Hematopoietic multipotent progenitor cell treated with erythropoietin and hydrocortisone succinate and interleukin-3 and kit ligand, for 6 days (in vitro differentiated cells): ENCODE measurements at regions not wholly inside any gene's neighbourhood (a gene's known extent, or its start where the extent isn't known, plus 50 kb on each side); places are given as distances from the start of the nearest gene placed in this dataset.

ENCODE experiments used
- DNase-seq: peaks from one replicate; pipeline ENCODE4 v3.0.0-alpha.2; 2015

DNA sequence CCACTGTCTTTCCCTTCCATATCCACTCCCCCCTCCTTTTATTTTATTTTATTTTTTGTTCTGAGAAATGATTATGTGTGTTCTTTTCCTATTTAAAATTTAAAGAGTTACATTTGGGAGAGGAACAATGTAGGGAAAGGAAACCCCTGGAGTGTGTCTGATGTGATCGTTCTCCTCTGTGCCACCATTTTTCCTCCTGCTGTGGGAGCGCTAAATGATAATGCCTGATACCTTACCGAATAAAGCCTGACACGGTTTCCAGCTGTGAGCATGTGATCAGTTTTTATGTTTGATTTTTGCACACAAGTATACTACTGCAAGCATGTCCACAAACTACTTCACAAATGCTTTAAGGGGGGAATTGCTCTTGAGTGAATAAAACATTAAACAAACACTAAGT is 317.8 kb upstream of the FANCL start:
- DNase-seq: no peak

DNA sequence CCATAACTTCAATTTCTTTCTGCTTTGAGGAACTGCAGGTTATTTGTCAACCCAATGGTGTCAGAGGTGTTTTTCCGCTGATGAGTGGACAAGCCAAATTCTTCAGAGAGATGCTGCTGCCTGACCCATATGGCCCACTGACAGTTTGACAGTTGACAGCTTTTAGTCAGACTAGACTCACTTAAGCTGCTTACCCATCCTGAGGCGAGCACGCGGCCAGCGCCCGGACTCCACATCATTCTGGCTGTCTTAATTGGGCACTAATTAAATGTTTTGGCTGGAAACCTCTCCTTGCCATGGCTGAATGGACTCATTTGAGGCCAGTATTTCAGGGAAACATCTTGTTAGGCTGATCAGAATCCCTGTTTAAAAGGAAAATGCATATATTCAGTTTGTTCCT is 316.1 kb upstream of the FANCL start:
- DNase-seq: no peak

DNA sequence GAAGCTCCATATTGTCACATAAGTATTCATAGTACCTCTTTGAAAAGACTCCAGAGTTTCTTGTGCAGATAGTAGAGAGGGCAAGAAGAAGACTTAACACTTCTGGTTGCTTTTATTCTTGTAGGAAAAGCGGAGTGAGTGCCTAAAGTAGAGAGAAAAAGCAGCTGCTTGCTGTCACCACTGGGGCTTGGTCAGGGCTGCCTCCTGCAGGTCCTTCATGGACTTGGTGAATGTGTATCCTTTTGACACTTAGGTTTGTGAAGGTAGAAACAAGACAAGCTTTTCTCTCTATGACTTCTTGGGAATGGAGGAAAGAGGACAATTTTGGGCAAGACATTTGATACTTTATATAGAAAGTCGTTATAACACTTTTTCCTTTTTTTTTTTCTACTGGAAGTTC is 312.8 kb upstream of the FANCL start:
- DNase-seq: peak; percentile 13

DNA sequence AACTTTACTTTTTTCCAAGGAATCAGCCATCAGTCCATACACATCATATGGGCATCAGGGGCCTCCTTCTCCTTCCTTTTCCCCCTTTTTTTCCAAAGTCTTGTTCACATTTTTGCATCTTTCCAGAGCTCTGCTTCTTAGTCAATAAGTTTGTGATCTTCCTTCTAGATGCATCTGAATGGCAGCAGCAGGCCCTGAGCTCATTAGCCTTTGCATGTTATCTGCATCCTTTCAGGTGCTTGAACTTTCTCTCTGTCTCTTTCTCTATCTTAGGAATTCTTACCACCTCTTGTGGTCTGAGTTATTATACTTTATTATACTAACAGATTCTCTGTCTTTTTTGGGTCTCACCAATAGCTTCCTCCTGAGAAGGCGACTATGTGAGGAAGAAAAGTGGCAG is 312.4 kb upstream of the FANCL start:
- DNase-seq: no peak

DNA sequence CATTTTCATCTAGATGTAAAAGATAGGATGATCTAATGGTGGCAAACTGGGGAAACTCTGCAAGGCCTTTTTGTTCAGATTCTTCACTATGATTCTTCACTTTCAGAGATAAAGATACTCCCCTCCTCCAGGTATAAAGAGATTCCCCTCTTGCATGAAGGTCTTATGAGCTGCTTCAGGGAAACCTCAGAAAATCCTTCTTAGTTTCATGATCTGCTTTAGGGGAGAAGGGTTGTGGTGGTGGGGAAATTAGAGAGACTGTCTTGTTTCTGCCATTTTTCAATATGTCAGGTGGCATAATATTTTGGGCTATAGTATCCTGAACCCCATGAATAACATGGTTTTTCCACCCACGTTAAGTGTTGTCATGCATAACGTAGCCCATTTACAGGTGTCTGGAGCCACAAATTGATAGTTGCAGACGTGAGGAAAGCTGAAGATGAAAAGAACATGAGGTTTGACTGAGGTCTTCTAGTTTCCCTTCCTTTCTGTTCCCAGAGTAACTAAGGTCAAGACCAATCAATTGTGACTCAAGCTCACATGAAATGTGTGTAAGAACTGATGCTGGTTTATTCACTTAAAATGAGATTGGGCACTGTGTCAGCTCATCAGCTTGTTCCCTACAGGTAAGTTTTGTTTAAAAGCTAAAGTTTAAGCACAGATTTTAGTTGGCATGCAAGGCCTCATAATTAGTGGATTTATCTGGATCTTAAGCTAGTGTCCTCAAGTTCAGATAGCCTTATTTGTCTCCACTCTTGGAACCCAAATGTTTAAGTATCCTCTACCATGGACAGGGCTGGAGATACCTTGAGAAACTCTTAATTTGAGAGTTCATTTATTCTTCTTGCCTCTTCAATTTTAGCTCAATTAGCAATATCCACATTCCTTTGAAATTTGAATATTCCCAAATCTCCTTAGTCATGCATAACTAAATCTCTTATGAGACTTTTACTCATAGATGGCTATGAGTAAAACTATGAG is 304.5 kb upstream of the FANCL start:
- no peak for DNase-seq

DNA sequence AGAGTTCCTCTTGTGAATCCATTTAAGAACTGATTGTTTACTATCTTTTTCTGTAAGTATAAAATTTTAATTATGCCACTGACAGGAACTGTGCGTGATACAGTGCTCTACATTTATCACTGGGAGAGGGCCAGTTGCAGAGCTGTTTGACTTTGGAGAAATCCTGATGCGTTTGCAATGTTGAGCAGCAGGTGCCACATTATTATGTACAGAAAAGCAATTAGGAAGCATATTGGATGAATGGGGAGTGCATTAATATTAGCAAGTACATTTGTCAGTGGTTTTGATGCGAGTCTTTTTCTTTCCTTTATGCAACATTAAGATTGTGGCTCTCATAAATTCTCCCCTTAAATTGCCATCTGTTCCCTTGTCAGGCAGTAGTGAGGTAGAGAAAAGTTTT is 302.3 kb upstream of the FANCL start:
- DNase-seq: no peak

DNA sequence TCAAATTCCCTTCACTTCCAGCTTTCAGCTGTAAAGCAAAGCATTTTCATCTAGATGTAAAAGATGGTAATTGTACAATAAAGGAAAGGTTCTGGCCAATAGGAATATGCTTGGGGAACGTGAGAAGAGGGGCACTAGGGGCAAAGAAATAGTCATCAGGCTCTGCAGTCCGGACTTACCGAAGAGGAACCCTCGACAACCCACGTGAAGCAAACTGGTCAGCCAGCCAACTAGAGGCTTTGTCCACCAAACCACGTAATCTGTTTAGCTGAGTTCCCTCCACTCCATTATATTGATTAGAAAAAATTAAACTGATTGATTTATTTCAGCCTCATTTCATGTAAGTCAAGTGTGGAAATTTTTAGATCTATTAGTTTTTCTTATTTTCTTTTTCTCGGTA is 300.4 kb upstream of the FANCL start:
- no peak for DNase-seq

DNA sequence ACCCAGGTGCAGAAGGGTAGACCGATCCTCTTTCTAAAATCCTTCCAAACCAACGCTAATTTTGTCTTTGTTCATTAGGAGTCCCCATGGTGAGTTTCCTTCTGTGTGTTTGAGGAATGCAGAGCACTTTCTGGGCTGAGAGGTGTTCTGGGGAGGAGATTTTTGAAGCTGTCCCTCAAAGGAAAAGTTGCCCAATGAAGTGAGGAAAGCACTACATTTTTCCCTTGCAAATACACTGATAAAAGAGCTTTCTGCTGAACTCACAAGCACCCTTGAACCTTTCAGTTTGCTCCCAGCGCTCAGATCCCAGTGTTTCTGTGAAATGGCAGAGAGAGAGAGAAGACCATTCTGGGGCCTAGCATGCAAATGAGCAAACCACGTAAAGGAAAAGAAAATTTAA is 299.6 kb upstream of the FANCL start:
- DNase-seq: no peak

DNA sequence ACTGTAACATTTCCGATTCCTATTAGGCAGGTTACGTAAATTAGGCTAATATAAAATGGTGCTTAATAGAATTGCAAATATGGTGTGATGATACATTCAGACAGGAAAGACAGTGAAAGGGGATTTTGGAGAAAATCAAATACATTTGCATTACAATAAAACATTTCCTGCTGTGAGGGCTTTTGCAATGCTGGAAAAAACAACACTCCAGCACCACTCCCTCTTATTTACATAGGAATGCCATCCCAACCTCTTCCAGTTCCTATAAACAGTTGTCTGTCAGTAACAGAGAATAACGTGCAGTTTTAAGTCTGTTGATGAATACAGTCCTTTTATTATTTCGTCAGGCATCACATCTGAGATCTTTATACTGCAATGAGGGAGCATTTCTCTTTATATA is 298.8 kb upstream of the FANCL start:
- no peak for DNase-seq

DNA sequence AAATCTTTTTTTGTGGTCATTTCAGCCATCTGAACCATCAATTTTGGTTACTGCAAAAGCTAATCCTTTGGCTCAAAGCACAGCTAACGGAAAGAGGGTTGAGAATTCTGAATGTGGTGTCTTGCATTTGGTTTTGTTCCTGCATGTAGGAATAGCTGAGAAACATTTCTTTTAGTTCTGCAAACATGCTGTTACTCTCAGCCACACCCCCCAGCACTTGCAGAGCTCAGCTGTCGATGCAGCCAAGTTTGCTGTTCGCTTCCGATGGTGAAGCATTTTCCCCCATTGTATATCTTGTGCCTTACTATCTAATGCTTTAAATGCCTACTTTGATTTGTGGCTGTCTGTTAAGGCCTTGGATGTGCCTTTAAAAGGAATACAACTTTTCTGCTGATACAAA is 294.9 kb upstream of the FANCL start:
- DNase-seq: no peak

DNA sequence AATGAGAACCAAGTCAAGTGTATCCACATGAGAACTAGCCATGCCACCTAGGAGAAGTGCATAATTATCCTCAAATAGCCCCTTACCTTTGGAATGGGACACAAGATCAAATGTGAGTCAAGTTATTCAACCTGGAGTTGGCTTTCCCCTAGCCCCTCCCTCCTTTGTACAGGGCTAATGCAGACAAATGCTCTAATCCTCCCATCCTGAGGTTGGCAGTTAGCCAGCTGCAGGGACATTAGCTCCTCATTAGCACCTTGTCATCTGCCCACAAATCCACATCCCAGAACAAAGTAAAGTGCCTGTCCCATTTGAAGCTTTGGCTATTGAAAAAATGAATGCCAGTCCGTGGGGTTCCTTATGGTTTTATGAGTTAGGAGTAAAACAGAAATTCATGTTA is 294.1 kb upstream of the FANCL start:
- DNase-seq: no peak

DNA sequence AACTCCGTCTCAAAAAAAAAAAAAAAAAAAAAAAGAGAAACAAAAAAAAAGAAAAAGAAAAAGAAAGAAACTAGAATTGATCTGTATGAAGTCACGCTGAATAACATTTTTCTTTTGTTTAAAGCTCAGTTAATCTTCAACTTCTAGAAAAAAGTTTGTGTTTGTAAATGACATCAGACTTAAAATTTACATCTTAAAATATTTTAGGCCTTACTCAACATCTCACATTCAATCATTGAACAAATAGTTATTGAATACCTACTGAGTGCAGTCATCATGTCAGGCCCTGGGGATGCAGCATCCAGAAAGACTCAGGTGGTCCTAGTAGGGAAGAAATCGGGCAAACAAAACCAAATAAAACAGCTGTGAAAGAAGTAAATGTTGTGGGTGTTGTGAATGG is 292.3 kb upstream of the FANCL start:
- no peak for DNase-seq

DNA sequence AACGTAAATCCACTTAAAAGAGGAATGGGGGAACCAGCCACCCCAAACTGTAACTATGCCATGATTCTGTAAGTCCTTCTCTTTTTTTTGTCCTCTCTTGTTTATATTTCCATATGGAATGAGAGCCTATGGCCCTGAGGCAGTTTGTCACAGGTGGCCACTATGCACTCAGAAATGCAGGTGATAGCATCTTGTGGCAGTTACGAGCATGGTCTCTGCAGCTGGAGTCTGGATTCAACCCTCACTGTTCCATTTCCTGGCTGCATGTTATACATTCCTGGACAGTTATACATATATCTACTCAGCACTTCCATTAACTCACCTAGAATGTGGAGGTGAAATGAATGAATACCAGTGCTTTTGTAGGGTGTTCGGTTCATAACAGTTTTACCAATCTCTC is 291.5 kb upstream of the FANCL start:
- DNase-seq: no peak

DNA sequence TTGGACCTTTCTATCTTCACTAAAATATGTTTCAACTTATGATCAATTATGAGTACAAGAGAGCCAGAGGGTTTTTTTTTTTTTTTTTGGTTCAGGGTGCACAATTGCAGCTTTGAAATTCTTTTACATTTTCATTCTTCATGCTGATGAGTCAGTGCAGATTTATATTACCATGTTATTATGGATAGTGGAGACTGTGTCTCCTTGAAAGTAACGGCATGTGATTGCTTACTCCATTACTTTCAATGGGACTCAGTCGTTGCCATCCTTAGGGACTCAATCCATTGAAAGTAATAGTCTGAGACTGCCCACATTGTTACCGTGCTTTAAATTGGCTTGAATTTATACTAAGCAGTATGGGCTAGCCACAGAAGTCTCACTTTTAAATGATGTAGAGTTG is 286.5 kb upstream of the FANCL start:
- no peak for DNase-seq

DNA sequence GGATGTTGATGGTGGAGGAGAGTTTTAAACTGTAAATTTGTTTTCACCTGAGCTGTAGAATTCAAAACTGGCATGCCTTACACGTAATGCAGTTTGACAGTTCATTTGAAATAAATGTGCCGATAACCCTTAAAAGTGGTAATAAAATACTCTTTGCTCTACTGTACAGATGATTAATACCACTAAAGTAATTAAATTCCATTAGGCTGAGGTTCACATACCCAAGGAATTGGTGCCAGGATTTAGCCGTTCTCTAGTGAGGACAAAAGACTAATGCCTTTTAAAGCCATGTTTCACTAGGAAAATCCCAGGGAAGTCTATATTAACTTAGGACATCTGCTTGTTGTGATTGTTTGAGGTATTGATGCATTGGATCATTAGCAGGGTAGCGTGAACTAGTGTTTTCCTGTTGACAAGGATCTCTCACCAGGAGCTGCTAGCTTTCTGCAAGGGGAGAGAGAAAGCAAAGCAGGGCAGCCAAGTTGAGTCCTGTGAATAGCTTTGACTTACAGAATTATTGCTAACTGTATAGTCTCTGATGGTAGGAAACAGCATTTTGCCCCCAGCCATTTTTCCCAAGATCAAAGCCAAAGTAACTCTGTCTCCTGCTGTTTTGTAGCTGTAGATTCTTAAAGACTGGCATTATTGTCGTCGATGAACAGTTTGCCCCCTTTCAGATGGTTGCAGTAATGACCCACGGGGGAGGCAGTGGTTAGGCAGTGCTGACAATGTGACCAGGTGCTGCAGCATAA is 280.9 kb upstream of the FANCL start:
- DNase-seq: no peak

DNA sequence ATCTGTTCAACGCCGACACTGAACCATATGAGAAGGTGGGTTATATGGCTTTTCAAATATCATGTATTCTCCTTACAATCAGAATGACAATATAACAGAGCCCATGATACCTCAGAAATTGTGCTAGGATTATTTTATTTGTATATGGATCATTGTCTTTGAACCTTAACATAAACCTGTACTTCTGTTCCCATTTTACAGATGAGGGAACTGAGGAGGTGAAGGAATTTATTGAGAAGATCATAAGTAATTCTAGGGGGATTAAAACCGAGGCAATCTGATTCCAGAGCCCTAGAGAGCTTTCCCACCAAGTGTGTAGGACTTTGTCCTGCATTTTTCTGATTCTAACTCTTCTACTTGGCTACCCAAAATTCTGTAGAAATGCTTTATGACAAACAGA is 279.8 kb upstream of the FANCL start:
- DNase-seq: no peak

DNA sequence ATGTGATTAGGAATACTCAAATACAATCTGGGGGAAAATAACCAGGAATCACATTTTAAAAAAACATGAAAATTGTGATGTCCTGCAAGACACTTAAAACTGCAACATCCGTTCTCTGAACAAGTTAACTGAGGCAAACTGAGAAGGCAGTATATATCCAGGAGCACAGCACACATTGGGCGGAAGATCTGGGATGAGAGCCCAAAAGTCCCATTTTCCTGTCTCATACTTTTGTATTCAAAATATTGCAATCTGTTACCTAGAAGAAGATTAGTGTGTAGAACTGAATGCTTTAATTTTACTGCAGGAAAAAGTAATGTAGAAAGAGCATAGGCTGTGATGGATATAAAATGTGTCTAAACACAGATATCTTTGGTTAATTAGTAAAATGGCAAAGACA is 276.8 kb upstream of the FANCL start:
- DNase-seq: no peak

DNA sequence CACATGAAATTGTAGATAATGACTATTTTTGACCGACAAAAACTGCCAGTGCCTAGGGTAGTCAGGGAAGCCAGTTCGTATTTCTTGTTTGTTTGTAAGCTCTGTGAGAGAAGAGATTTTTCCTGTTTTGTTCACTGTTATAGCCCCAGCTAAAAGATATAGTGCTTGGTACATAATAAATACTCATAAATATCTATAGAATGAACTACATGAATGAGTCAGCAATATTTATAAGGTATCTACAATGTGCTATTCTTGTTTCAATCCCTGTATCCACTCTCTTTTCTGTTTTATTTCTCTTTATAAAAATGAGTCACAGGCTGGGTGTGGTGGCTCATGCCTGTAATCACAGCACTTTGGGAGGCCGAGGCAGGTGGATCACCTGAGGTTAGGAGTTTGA is 275.6 kb upstream of the FANCL start:
- DNase-seq: no peak

DNA sequence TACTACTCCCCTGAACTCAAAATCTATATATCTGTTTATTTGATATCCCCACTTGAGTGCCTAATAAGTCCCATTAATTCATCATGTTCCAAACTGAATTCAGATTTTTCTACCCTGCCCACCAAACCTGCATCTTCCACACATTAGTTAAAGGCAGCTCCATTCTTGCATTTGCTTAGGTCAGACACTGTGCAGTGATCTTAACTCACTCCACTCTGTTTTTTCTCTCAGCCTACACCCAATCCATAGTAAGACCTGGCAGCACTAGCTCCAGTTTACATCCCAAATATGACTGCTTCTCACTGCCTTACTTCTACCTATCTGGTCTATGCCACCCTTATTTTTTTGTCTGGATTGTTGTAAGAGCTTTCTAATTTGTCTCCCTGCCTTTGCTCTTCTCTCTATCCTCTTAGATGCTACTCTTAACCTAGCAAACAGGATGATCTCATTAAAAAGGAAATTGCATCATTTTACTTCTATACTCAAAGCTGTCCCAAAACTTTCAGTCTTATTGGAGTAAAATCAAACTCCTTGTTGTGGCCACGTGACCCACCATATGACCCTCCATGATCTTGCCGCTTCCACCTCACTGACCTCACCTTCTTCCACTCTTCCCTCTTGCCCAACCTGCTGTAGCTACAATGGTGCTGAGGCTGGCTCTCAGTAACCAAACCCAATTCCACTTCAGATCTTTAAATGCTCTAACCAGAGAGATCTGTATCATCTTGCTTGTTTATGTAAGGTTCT is 274.9 kb upstream of the FANCL start:
- DNase-seq: no peak

DNA sequence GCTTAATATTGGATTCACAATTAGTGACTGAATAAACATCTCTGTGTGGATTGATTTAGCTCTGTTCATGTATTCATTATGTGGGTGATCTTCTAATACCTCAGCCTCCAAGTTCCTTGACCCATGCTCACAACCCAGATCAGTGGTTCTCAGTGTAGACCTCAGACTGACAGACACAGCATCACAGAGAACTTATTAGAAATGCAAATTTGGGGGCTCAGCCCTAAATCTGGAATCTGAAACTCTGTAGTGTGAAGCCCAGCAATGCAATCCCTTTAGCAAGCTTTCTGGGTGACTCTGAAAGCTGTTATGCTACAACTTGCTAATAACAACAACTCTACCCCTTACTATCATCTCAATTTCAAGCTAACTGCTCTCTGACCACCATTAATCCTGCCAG is 273.1 kb upstream of the FANCL start:
- no peak for DNase-seq

DNA sequence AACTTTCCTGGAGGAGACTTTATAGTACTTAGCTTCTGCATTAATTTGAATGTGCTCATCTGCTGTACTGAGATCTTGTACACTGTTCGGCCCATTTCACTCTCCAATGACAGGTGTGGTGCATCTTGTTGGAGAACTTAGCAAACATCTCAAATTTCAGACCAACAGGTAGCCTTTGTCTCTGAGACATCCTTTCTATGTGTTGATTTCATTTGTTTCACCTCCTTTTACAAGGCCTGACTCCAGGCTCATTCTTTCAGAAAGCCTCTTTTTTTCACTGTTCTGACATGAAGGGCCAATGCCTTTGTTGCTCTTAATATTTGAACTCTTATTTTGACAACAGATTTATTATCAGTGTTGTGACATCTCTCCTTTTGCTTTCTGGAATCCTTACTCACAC is 271.8 kb upstream of the FANCL start:
- no peak for DNase-seq

DNA sequence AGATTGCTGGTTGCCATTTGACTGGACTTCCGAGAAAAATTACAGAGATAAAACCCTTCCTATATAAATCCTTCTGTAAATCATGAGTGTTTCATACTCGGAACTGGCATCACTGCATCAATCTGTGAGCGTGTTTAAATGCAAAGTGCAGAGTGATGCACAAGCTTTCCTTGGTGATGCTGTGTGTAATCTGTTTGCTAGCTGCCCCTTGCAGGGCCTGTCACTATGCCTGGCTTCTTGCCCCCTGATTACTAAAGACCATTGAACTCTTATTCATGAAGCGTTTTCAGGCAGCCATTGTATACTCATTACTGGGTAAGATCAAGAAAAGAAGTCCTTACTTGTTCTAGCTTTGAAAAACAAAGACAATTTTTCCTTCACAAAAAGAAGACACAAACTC is 266.9 kb upstream of the FANCL start:
- no peak for DNase-seq

DNA sequence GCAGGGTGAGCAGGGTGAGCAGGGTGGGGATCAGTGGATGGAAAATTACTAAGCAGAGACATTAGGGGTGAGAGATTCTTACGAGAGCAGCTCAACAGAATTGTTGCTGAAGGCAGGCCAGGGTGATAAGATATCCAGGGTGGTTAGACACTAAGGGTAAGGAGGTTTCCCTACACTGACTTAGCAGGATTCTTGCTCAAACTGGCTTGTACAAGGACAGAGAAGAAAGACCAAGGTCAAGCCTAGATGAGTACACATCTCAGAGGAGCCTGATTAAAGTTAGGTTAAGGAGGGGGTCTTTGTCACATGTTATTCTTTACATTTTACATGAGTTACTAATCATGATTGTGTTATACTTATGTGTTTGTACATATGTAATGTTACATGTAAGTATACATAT is 262.8 kb upstream of the FANCL start:
- DNase-seq: no peak

DNA sequence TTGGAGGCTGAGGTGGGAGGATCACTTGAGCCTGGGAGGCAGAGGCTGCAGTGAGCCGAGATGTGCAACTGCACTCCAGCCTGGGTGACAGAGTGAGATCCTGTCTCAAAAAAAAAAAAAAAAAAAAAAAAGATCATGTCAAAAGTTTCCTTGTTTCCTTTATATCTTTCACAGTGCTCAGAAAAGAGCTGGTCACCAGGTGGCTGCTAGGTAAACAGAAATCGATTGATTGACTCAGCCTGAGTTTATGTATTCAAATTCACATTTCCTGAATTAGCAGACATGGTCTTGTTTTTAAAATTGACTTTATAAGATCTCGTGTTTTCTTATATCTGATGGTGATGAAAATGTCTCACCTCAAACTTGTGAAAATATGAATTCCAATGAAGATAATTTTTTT is 261.8 kb upstream of the FANCL start:
- DNase-seq: no peak
